SK-N-SH (cell line): ENCODE measurements at regions not wholly inside any gene's neighbourhood (a gene's known extent, or its start where the extent isn't known, plus 50 kb on each side); places are given as distances from the start of the nearest gene placed in this dataset.

Experiments used
- CHD2 ChIP-seq: fragments of 150-350 bp; IDR thresholded peaks from 2 replicates; pipeline ENCODE4 v1.6.1; 2018; ENCODE audit warnings: low read length; ENCODE audit not compliant: partially characterized antibody
- ELF1 ChIP-seq: IDR thresholded peaks from 2 replicates; pipeline ENCODE4 v1.4.0; 2012
- EP300 ChIP-seq, 2 experiments: IDR thresholded peaks; 2 replicates each; pipeline versions ENCODE4 v1.4.0 to v1.6.1; 2012; ENCODE audit warnings: borderline replicate concordance in 1 of 2, low read depth in 1 of 2, low read length in 1 of 2
- EZH2phosphoT487 ChIP-seq: fragments of 200-600 bp; sonication (generic); IDR thresholded peaks from 2 replicates; pipeline ENCODE4 v1.6.1; 2017; ENCODE audit warnings: low read depth, mixed run types, mild to moderate bottlenecking, antibody characterized with exemption, moderate library complexity, borderline replicate concordance
- FOSL2 ChIP-seq: IDR thresholded peaks from 2 replicates; pipeline ENCODE4 v1.4.0; 2012; ENCODE audit warnings: low read depth, mild to moderate bottlenecking, moderate library complexity, borderline replicate concordance
- GABPA ChIP-seq: IDR thresholded peaks from 2 replicates; pipeline ENCODE4 v1.4.0; 2012; ENCODE audit warnings: low read depth, mild to moderate bottlenecking
- GATA2 ChIP-seq: sonication (generic); formaldehyde crosslinking; IDR thresholded peaks from 2 replicates; pipeline ENCODE4 v1.5.0; 2020; ENCODE audit warnings: mild to moderate bottlenecking, missing genetic modification reagents
- MXI1 ChIP-seq: IDR thresholded peaks from 2 replicates; pipeline ENCODE4 v1.6.1; 2012; ENCODE audit warnings: mild to moderate bottlenecking, low read depth, low read length, improper control_type of control experiment
- POLR2AphosphoS5 ChIP-seq: IDR thresholded peaks from 2 replicates; pipeline ENCODE4 v1.6.1; 2012; ENCODE audit warnings: low read depth, low read length
- TAF1 ChIP-seq: IDR thresholded peaks from 2 replicates; pipeline ENCODE4 v1.6.1; 2012; ENCODE audit warnings: low read depth, mild to moderate bottlenecking, low read length, moderate library complexity, borderline replicate concordance
- TF ChIP-seq, protein P1 (sequence below): fragments of 200-600 bp; sonication (generic); IDR thresholded peaks from 2 replicates; pipeline ENCODE4 v1.6.1; 2017; ENCODE audit warnings: antibody characterized with exemption, mild to moderate bottlenecking, moderate library complexity
- TF ChIP-seq, protein P2 (sequence below): IDR thresholded peaks from 2 replicates; pipeline ENCODE4; 2012
- TF ChIP-seq, protein P3 (sequence below): IDR thresholded peaks from 2 replicates; pipeline ENCODE4 v1.4.0; 2012; ENCODE audit warnings: low read depth
- TF ChIP-seq, protein P4 (sequence below): IDR thresholded peaks from 2 replicates; pipeline ENCODE4 v1.6.1; 2012; ENCODE audit warnings: mild to moderate bottlenecking, low read depth, low read length, moderate library complexity

DNA sequence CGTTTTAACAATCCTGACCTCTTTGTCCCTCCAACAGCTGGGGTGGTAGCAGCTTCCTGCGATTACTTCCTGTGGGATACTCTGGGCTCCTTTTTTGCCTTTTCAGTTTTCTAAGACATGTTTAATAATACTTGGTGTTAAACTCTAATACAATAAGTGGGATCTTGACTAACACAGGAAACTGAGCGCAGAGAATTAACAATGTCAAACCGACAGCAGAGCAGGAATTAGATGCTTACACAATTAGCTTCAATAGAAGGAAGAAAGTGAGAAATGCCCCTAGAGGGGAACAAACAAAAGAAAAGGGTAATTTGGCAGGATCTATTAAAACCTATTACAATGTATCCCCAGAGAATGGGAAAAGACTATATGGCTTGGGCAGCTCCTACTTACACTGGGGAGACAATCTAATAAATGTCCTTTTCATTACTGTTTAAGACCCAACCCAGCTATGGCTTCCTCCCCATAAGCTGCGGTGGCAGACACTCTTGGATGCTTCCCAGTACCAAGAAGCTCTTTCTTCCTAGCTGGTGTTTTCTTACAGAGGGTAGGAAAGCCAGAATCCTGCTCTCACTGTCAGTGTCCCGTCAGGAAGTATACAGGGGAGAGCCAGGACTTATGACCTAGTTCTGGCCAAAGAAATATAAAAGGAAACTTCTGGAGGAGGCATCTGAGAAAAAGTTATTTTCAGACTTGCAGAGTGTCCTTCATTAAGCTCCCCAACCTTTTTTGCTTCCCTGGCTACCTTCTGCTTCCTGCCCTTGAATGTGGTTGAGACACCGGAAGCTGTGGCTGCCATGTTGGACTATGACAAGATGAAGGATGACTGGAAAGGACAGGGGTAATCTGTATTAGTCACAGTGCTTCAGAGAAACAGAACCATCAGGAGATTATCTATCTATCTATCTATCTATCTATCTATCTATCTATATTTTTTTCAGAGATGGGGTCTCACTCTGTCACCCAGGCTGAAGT, 194.1 kb upstream of the KBTBD8 start:
- TF ChIP-seq CHD2 = no peak
- TF ChIP-seq, protein P1, sequence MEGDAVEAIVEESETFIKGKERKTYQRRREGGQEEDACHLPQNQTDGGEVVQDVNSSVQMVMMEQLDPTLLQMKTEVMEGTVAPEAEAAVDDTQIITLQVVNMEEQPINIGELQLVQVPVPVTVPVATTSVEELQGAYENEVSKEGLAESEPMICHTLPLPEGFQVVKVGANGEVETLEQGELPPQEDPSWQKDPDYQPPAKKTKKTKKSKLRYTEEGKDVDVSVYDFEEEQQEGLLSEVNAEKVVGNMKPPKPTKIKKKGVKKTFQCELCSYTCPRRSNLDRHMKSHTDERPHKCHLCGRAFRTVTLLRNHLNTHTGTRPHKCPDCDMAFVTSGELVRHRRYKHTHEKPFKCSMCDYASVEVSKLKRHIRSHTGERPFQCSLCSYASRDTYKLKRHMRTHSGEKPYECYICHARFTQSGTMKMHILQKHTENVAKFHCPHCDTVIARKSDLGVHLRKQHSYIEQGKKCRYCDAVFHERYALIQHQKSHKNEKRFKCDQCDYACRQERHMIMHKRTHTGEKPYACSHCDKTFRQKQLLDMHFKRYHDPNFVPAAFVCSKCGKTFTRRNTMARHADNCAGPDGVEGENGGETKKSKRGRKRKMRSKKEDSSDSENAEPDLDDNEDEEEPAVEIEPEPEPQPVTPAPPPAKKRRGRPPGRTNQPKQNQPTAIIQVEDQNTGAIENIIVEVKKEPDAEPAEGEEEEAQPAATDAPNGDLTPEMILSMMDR = no peak
- no peak for TF ChIP-seq POLR2AphosphoS5
- TF ChIP-seq, protein P2, sequence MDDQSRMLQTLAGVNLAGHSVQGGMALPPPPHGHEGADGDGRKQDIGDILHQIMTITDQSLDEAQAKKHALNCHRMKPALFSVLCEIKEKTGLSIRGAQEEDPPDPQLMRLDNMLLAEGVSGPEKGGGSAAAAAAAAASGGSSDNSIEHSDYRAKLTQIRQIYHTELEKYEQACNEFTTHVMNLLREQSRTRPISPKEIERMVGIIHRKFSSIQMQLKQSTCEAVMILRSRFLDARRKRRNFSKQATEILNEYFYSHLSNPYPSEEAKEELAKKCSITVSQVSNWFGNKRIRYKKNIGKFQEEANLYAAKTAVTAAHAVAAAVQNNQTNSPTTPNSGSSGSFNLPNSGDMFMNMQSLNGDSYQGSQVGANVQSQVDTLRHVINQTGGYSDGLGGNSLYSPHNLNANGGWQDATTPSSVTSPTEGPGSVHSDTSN = no peak
- TF ChIP-seq, protein P3, sequence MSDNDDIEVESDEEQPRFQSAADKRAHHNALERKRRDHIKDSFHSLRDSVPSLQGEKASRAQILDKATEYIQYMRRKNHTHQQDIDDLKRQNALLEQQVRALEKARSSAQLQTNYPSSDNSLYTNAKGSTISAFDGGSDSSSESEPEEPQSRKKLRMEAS = no peak
- TF ChIP-seq MXI1 = no peak
- no peak for TF ChIP-seq ELF1
- TF ChIP-seq FOSL2 = no peak
- no peak for TF ChIP-seq TAF1
- no peak for TF ChIP-seq EP300 (IDR thresholded peaks at IDR 0.05; ENCODE audit: borderline replicate concordance in 1 of 2, low read depth in 1 of 2, low read length in 1 of 2)
- TF ChIP-seq EZH2phosphoT487 = no peak
- no peak for TF ChIP-seq GATA2 (CRISPR knock-in tag)
- TF ChIP-seq, protein P4, sequence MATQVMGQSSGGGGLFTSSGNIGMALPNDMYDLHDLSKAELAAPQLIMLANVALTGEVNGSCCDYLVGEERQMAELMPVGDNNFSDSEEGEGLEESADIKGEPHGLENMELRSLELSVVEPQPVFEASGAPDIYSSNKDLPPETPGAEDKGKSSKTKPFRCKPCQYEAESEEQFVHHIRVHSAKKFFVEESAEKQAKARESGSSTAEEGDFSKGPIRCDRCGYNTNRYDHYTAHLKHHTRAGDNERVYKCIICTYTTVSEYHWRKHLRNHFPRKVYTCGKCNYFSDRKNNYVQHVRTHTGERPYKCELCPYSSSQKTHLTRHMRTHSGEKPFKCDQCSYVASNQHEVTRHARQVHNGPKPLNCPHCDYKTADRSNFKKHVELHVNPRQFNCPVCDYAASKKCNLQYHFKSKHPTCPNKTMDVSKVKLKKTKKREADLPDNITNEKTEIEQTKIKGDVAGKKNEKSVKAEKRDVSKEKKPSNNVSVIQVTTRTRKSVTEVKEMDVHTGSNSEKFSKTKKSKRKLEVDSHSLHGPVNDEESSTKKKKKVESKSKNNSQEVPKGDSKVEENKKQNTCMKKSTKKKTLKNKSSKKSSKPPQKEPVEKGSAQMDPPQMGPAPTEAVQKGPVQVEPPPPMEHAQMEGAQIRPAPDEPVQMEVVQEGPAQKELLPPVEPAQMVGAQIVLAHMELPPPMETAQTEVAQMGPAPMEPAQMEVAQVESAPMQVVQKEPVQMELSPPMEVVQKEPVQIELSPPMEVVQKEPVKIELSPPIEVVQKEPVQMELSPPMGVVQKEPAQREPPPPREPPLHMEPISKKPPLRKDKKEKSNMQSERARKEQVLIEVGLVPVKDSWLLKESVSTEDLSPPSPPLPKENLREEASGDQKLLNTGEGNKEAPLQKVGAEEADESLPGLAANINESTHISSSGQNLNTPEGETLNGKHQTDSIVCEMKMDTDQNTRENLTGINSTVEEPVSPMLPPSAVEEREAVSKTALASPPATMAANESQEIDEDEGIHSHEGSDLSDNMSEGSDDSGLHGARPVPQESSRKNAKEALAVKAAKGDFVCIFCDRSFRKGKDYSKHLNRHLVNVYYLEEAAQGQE = no peak
- TF ChIP-seq GABPA = no peak
